NOMO-1 treated with dmso at 0.1 percent for 144 hours (cell line): ENCODE measurements at regions not wholly inside any gene's neighbourhood (a gene's known extent, or its start where the extent isn't known, plus 50 kb on each side); places are given as distances from the start of the nearest gene placed in this dataset.

ENCODE experiments used
- DNase-seq: peaks from one replicate; lab custom pipeline; 2025; ENCODE audit not compliant: unreplicated experiment; lab: John Stamatoyannopoulos, UW

DNA sequence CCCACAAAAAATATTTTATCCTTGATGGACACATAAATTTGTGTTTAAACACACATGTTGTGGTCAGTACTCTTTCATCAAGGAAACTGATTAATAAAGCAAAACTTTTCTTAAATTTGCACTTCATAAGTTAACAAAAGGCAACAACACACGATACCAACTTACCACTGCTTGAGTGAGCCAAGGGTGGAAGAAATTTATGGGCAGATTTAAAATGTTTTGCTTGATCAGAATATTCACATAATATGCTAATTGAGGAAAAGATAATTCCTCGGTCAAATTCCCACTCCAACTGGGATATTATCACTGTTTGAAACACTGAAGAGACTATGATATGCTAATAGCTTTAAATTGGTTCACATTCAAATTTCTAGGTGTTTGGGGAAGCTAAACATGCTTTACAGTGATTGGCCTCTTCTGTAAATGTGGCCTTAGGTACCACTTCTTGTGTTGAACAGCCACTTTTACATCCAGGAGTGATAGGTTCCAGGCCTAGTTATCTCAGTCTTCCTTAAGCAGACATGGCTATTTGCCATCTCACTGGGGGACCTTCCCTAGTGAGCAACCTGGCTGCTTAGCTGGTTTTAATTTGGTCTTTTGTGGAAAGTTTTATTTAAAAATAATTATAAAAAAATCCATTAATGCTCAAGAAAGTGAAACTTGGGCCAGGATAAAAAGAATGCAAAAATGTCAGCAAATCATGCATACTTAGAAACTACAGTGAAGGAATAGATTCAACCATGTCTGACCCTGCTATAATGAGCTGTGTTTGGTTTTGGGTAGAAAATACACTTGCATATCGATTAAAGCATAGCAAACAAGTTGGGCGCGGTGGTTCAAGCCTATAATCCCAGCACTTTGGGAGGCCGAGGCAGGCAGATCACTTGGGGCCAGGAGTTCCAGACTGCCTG, 221.2 kb upstream of the MAP3K7 start:
- DNase-seq: no peak

GRCh38 chr6:90805619-90806155, 218.8 kb upstream of the MAP3K7 start:
- no peak for DNase-seq

DNA sequence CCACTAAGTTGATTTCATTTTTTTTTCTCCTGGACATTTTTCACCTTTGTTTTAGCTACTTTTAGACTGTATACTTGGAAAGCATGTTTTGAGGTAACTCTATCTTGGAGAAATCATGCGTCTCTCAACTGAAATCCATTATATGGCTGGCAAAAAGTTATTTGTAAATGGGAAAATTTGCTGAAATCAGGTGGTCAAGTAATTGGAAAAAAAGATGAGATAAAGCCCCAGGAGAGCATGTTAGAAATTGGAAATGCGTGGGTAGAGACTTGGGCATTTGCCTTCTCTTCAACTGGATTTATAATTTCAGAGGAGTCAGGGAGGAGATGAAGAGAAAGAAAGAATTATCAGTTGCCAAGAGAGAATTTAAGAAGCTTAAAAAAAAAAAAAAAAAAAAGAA, 217.1 kb upstream of the MAP3K7 start:
- no peak for DNase-seq

DNA sequence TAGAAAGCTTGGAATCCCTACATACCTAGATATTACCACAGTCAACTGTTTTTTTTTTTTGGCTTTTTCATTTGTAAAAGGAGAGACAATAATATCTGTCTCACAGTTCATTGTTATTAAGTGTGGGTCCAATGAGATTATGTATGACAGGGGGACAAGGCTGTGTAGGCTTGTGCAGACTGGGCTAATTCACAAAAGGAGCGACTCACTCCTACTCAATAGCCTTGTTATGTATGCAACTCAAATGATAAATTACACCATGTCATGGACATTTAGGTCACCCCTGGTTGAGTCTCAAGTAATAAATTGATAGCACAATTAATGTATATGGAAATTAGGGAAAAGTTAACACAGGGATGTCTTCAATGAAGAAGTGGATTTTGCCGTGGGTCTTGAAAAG, 208.2 kb upstream of the MAP3K7 start:
- DNase-seq: no peak

DNA sequence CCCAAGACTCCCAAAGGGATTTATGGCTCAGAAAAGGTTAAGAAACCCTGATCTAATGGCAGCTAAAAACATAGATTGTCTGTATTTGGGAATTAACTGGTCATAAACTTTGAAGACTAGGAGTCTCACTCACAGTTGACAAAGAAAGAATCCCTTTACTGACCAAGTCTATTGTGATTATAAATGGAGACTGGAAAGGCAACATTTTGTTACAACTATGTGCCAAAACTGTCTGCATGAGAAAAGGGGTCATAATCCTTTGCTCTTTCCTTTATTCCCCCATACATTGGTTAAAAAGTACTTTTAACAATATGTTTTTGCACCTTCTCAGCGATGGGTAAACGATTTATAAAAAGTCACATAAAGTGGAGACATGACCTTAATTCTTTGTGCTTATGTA, 206.9 kb upstream of the MAP3K7 start:
- no peak for DNase-seq

GRCh38 chr6:90790696-90791095, 203.8 kb upstream of the MAP3K7 start:
- no peak for DNase-seq

- no peak for DNase-seq
These were observed 203.2 kb upstream of the MAP3K7 start for GRCh38 chr6:90790058-90790457.

DNA sequence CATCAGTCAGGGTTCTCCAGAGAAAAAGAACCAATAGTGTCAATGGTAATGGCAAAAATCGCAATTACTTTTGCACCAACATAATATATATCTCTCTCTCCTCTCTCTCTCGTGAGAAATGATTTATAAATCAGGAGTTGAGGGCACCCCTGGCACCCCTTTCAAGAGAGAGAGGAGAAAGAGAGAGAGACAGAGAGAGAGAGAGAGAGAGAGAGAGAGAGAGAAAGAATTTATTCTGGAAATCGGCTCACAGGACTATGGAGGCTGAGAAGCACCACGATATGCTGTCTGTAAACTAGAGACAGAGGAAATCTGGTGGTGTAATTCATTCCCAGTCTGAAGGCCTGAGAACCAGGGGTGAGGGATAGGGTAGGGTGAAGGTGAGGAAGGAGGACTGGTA, 201.9 kb upstream of the MAP3K7 start:
- DNase-seq: no peak

DNA sequence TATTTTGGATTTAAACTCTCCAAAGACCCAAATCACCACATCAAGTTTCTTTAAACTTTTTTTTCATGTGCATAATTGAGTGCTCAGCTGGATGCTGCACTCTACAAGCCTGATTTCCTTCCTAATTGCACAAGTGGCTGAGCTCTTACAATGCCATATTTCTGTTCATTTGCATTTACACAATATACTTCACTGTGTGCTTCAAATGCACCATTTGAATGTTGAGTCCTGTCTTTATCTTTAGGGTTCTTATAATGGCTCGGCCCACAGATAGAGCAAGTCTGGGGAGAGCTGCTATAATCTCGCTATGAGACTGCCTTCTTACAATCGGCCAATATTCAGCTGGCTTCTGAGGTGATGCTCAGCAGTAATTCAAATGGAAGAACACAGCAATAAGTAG, 200.6 kb upstream of the MAP3K7 start:
- DNase-seq: no peak

- DNase-seq: no peak
These were observed 193.9 kb upstream of the MAP3K7 start for GRCh38 chr6:90780778-90781177.

GRCh38 chr6:90780141-90780540, 193.3 kb upstream of the MAP3K7 start:
- DNase-seq: no peak

DNA sequence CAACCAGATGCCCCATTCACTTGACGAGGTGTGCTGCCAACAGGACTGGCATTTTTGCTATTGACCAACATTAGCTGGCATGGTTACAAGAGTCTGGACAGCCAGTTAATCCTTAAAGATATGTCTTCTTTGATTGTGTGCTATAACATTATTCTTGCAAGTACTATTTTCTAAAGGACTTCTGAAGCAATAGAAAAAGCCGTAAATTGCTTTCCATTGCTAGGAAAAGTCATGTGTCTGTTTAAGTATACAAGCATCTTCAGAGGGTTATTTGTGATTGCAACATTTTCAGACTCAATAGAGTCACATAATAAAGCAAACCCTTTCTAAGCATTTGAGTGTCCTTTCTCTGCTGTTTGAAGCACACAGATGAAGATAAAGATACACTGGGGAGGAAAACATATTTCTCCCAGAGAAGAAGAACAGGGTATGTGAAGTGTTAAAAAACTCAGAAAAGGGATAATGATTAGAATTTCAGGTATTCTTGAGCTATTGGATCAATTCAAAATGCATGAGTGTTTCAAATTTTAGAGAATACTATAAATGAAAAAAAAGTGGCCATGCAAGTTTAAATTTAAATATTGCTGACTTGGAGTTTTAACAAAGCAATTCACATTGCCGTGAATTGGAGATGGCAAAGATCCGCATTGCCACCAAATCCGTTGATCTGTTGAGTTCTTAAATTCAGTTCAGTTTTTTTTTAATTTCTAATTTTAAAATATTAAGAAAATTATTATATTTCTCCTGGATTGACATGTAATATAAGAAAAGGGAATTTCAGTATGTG, 191.7 kb upstream of the MAP3K7 start:
- no peak for DNase-seq

DNA sequence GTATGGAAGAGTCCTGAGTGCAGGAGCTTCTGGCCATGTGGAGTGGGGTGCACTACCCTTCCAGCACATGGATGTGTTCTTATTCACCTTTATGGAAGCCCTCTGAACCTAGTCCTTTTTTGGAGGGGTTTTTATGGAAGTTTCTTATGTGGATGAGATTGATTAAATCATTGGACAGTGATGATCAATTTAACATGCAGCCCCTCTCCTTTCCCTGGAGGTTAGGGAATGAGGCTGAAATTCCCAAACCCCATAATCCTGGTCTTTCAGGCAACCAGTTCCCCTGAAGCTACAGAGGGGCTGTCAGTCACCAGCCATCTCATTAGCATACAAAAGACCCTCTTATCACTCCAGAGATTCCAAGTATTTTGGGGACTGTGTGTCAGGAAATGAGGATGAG, 183.9 kb upstream of the MAP3K7 start:
- DNase-seq: no peak

- DNase-seq: no peak
These were observed 179.0 kb upstream of the MAP3K7 start for GRCh38 chr6:90765895-90766294.

GRCh38 chr6:90765491-90765890, 178.6 kb upstream of the MAP3K7 start:
- no peak for DNase-seq

DNA sequence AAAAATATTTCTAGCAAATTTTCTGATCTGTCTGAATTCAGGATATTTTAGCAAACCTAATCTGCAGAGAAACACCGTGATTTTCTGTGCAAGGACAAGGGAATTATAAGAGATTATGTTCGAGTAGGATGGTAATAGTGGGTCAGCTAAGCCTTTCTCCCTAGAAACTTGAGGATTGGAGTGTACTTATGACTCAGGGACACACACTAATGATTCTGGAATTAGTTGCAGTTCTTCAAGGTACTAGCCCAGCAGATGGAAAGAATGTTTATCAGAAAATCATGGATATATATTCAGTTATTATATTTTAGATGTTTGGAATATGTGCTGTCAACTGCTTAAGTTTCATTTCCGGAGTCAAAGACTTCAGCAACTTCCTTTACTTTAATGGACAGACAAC, 177.1 kb upstream of the MAP3K7 start:
- no peak for DNase-seq

- DNase-seq: no peak
These were observed 172.8 kb upstream of the MAP3K7 start for GRCh38 chr6:90759664-90760063.

GRCh38 chr6:90758741-90759140, 171.9 kb upstream of the MAP3K7 start:
- DNase-seq: no peak

DNA sequence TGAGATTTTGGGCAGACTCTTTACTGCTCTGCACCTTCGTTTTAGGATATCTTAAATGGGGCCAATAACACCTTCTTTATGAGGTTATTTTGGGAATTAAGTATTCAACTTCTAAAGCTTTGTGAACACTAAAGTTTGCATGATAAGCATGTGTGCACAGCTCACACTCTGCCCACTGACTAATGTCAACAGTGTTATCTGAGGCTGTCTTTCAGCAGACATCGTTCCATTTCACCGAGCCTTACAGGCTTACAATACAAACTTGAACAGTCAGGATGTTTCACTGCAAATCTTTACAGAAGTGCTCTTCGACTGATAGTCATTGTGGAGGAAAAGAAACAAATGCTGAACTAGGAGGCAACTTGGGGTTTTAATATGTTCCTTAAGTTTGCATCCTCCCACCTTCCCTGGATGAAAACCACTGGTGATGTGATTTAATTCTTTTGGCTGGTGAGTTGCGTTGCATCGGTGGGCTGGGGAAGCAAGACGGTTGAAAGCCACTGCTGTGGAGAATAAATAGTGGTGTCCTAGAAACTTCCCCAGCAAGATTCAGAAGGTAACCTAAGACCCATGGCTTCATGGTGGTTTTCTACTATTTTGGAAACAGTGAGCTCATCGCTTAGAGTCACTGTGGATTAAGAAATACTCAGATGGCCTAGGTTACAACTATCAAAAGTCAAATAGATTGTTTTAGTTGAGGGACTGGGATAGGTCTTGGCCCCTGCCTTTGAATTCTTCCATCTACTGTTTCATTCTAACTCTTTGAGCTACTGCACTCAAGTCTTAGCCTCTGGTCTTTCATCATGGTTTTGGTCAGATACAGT, 167.2 kb upstream of the MAP3K7 start:
- no peak for DNase-seq

DNA sequence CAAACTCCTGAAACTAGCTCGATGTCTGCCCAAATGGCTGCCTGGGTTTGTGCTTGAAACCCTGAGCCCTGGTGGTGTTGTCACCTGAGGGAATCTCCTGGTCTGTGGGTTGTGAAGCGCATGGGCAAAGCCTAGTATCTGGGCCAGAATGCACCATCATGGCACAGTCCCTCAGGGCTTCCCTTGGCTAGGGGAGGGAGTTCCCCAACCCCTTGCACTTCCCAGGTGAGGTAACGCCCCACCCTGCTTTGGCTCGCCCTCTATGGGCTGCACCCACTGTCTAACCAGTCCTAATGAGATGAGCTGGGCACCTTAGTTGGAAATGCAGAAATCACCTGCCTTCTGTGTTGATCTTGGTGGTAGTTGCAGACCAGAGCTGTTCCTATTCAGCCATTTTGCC, 152.9 kb upstream of the MAP3K7 start:
- DNase-seq: no peak

DNA sequence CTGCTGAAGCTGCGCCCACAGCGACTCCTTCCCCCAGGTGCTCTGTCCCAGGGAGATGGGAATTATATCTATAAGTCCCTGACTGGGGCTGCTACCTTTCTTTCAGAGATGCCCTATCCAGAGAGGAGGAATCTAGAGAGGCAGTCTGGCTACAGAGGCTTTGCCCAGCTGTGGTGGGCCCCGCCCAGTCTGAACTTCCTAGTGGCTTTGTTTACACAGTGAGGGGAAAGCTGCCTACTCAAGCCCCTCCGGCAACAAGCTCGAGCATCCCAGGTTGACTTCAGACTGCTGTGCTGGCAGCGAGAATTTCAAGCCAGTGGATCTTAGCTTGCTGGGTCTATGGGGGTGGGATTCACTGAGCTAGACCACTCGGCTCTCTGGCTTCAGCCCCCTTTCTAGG, 152.5 kb upstream of the MAP3K7 start:
- DNase-seq: no peak
